AG04449 (cell line): ENCODE measurements at regions not wholly inside any gene's neighbourhood (a gene's known extent, or its start where the extent isn't known, plus 50 kb on each side); places are given as distances from the start of the nearest gene placed in this dataset.

Source experiments
- CTCF ChIA-PET: fragments of 350-600 bp; formaldehyde crosslinking; extraction: SDS; loops from one replicate; lab custom pipeline; 2021; ENCODE audit warnings: antibody characterized with exemption; lab: Yijun Ruan, JAX
- POLR2A ChIA-PET: fragments of 400-600, 350-600 bp; formaldehyde crosslinking; extraction: SDS; loops from one replicate; lab custom pipeline; 2020; ENCODE audit warnings: antibody characterized with exemption, inconsistent platforms; lab: Yijun Ruan, JAX
- DNase-seq: peaks from one replicate; pipeline ENCODE4 v3.0.0-alpha.2; 2010; ENCODE audit warnings: low read depth, low spot score
- H3K4me3 ChIP-seq: 2 replicates; pipeline ENCODE4 v1.5.1; 2011; ENCODE audit warnings: low read depth, mild to moderate bottlenecking, control low read depth, low read length
- TF ChIP-seq, protein P1 (sequence below): IDR thresholded peaks from one replicate; pipeline ENCODE4 v1.5.1; 2011; ENCODE audit warnings: mild to moderate bottlenecking, moderate library complexity, low read length, control low read depth, inconsistent platforms; ENCODE audit not compliant: insufficient read depth; ENCODE audit errors: missing control alignments

DNA sequence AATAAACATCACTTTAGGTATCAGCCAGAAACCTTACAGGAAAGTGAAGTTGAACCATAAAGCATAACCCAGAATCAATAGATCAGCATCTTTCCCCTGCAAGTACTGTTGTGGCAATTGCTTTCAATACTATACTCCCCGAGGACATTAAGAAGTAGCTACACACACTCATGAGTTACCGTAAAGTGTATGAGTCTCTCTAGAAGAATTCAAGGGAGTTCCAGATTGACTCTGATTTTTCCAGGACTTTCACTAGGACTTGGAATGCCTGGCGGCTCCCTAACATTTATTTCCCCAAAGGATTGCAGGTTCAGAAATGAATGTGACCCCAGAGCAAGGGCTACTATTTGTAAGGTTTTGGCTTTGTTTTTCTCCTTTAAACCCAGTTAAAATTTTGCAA, 465.4 kb upstream of the MDGA2 start:
- no peak overlapping the region for H3K4me3 ChIP-seq
- no peak for DNase-seq
- CTCF ChIA-PET, result no interaction called here

DNA sequence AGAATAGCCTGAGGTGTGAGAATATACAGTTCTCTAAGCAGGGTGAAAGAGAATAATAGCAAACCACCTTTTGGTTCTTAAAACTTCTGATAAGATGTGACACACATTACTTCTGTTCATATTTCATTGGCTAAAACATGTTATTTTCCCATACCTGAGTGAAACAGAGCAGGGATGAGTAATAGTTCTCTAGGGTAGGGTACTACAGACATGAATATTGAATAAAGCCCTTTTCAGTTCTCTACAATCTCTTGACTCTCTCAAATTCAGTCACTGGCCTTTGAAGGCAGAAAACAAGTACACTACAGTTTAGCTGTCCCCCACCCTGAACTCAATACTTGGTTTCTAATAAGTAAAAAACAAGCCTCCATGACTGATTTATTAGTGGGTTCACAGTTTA, 454.1 kb upstream of the MDGA2 start:
- DNase-seq, result no peak
- ChIA-PET POLR2A (no interaction called here), CTCF (no interaction called here)
- H3K4me3 ChIP-seq, result no peak overlapping the region
- TF ChIP-seq, protein P1, sequence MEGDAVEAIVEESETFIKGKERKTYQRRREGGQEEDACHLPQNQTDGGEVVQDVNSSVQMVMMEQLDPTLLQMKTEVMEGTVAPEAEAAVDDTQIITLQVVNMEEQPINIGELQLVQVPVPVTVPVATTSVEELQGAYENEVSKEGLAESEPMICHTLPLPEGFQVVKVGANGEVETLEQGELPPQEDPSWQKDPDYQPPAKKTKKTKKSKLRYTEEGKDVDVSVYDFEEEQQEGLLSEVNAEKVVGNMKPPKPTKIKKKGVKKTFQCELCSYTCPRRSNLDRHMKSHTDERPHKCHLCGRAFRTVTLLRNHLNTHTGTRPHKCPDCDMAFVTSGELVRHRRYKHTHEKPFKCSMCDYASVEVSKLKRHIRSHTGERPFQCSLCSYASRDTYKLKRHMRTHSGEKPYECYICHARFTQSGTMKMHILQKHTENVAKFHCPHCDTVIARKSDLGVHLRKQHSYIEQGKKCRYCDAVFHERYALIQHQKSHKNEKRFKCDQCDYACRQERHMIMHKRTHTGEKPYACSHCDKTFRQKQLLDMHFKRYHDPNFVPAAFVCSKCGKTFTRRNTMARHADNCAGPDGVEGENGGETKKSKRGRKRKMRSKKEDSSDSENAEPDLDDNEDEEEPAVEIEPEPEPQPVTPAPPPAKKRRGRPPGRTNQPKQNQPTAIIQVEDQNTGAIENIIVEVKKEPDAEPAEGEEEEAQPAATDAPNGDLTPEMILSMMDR, result no peak

More for the DNA sequence above, 465.4 kb upstream of the MDGA2 start:
- POLR2A ChIA-PET, result no interaction called here
- TF ChIP-seq, protein P1, result no peak

DNA sequence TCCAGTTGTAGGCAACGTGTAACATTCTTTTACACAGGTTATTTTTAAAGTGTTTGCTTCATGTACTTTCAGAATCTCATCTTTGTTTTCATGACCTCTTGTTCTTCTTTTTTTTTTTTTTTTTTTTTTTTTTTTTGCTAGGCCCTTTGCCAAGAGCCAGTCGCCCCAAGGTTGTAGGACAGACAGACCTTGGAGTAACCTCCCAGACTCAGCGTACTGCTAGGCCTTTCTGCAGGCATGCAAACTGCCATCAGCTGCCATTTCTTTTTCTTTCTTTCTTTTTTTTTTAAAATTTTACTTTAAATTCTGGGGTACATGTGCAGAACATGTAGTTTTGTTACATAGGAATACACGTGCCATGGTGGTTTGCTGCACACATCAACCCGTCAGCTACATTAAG, 452.3 kb upstream of the MDGA2 start:
- no peak overlapping the region for H3K4me3 ChIP-seq
- ChIA-PET CTCF (no interaction called here), POLR2A (no interaction called here)
- no peak for DNase-seq
- TF ChIP-seq, protein P1, result no peak

GRCh38 chr14:48125654-48126053, 450.2 kb upstream of the MDGA2 start:
- no peak for DNase-seq
- ChIA-PET POLR2A (no interaction called here), CTCF (interaction anchor here (0.7 kb wide), 1 partner anchor 841 kb away, joined by 3 read pairs; no protein-coding TSS in a partner anchor)
- TF ChIP-seq, protein P1, result no peak
- H3K4me3 ChIP-seq, result no peak overlapping the region

- CTCF ChIA-PET, result no interaction called here
- TF ChIP-seq, protein P1, result no peak
- H3K4me3 ChIP-seq, result no peak overlapping the region
- POLR2A ChIA-PET, result no interaction called here
- DNase-seq, result no peak
Measured at GRCh38 chr14:48113713-48114112, 438.3 kb upstream of the MDGA2 start.

DNA sequence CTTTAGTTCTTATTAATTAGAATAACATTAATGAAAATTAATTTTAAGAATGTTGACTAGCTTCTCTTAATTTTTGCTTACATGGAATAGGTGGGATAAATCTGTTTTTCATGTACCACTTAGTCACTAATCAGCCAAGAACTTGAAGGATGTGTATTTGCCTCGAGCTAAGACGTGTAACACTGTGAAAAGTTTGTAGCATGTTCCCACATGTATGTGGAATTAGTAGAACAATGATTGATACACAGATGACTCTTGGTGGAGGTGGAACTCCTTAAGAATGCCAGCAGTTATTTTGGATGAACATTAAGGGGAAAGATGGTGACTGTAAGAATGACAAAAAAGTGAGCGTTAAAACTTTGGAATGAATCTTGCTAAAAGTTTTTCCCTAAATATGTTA, 435.7 kb upstream of the MDGA2 start:
- TF ChIP-seq, protein P1, result no peak
- ChIA-PET CTCF (no interaction called here), POLR2A (no interaction called here)
- no peak for DNase-seq
- H3K4me3 ChIP-seq, result no peak overlapping the region

- no peak overlapping the region for H3K4me3 ChIP-seq
- TF ChIP-seq, protein P1, result no peak
- ChIA-PET CTCF (no interaction called here), POLR2A (no interaction called here)
- no peak for DNase-seq
Measured at GRCh38 chr14:48107646-48108045, 432.2 kb upstream of the MDGA2 start.
